Stimulated activated naive B cell treated with anti-CD40 and anti-IgM and Interleukin-4, amounts not matched to agents 10 μg/mL and 1 μg/mL and 100 μg/mL, for 72 hours (primary cell): ENCODE measurements at regions not wholly inside any gene's neighbourhood (a gene's known extent, or its start where the extent isn't known, plus 50 kb on each side); places are given as distances from the start of the nearest gene placed in this dataset.

ENCODE experiments used
- ATAC-seq, 2 donors: fragments of 150-1000 bp; cut with Tn5 transposase; replicated peaks; 2 replicates each; pipeline ENCODE4 v1.10.0; 2021; ENCODE audit warnings: moderate library complexity in 1 of 2
- DNase-seq: peaks from one replicate; pipeline ENCODE4 v3.0.0; 2021
- H3K27ac Mint-ChIP-seq: one replicate; pipeline ENCODE4 v1.8.0; 2022; ENCODE audit warnings: mild to moderate bottlenecking, mixed read lengths
- H3K27me3 Mint-ChIP-seq, 2 donors: one replicate each; pipeline ENCODE4 v1.8.0; 2022; ENCODE audit warnings: mixed read lengths in 2 of 2
- H3K36me3 Mint-ChIP-seq, 2 donors: one replicate each; pipeline ENCODE4 v1.8.0; 2022; ENCODE audit warnings: mixed read lengths in 2 of 2, mild to moderate bottlenecking in 1 of 2
- H3K4me1 Mint-ChIP-seq, 2 donors: one replicate each; pipeline ENCODE4 v1.8.0; 2022; ENCODE audit warnings: mixed read lengths in 2 of 2, mild to moderate bottlenecking in 1 of 2
- H3K4me3 Mint-ChIP-seq, 2 donors: one replicate each; pipeline ENCODE4 v1.8.0; 2022; ENCODE audit warnings: mild to moderate bottlenecking in 2 of 2, mixed read lengths in 2 of 2, moderate library complexity in 1 of 2
- H3K9me3 Mint-ChIP-seq, 2 donors: one replicate each; pipeline ENCODE4 v1.8.0; 2022; ENCODE audit warnings: mixed read lengths in 2 of 2, mild to moderate bottlenecking in 1 of 2

DNA sequence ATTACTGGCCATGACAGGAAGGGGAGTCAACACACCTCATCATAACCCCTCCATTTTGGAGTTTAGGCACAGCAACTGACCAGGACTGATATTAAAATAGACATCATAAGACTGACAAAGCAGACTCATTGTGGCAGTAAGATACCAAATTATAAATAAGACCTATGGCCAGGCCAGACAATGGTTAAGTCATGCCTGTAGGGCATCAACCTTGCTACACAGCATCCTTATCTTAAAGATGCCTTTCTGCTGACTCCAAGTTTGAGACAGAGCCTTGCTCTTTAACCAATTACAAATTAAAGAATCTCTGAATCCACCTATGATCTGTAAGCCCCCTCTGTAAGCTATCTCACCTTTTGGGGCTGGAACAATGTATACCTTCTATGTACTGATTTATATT, 65.5 kb downstream of the VCX2 start:
- DNase-seq (no peak), ATAC-seq (no peak)
- Mint-ChIP-seq H3K36me3 (no peaks in the 10 kb centered on the region), H3K9me3 (peaks cover 5% of the 10 kb centered on the region in 2 donors), H3K27me3 (no peaks in the 10 kb centered on the region), H3K27ac (no peak overlapping the region), H3K4me3 (no peak overlapping the region), H3K4me1 (no peaks in the 10 kb centered on the region)

DNA sequence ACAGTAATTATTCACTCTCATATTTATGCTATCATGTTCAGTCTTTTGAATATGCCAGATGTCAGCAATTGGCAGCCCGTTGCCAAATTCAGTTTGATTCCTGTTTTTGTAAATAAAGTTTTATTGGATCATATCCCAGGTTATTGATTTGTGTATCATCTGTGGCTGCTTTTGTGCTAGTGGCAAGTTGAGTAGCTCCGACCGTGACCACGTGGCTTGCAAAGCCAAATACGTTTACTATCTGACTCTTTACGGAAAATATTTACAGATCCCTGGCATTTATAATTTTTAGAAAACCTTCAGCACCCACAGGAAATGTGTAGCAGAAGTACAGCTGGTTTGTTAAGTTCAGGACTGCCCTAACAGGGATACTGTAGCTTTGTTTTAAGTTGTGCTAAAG, 67.4 kb downstream of the VCX2 start:
- no peak for ATAC-seq
- Mint-ChIP-seq H3K27ac (no peak overlapping the region), H3K27me3 (no peaks in the 10 kb centered on the region), H3K4me1 (no peaks in the 10 kb centered on the region), H3K9me3 (peaks cover 2 to 3% of the 10 kb centered on the region in 2 donors), H3K36me3 (no peaks in the 10 kb centered on the region), H3K4me3 (no peak overlapping the region)
- DNase-seq, result no peak

DNA sequence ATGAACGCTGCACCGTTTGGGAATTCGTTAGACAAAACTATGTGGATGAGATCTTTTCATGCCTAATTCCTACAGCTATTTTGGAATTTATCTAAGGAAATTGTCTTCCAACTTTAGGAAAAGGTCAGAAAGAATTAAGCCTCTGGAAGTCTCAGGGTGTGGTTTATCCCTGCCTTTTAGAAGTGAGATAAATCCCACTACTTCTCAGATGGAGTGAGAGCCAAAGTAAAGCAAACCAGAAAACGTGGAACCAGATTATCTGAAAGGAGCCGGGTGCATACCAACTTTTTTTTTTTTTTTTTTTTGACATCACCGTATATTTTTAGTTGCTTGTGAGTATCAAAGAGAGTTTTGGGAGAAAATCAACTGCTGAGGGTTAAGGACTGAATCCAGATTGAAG, 79.6 kb downstream of the VCX2 start:
- ATAC-seq (no peak), DNase-seq (no peak)
- Mint-ChIP-seq H3K36me3 (no peaks in the 10 kb centered on the region), H3K27me3 (no peaks in the 10 kb centered on the region), H3K4me1 (no peaks in the 10 kb centered on the region), H3K4me3 (no peak overlapping the region), H3K9me3 (no peaks in the 10 kb centered on the region), H3K27ac (no peak overlapping the region)

DNA sequence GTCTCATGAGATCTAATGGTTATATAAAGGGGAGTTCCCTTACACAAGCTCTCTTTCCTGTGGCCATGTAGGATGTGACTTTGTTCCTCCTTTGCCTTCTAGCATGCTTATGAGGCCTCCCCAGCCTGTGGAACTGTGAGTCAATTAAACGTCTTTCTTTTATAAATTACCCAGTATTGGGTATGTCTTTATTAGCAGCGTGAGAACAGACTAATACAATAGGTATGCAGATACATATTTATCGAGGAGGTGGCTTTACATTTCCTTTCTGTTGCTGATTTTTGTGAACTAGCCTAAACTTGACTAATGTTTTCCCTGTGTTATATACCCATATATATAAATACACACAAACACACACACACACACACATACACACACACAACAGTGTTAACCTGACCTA, 80.2 kb downstream of the VCX2 start:
- H3K9me3 Mint-ChIP-seq, result peaks cover 0 to 6% of the 10 kb centered on the region in 2 donors
- no peaks in the 10 kb centered on the region for H3K27me3 Mint-ChIP-seq
- H3K4me3 Mint-ChIP-seq, result no peak overlapping the region
- DNase-seq, result no peak
- no peaks in the 10 kb centered on the region for H3K36me3 Mint-ChIP-seq
- no peak for ATAC-seq
- no peaks in the 10 kb centered on the region for H3K4me1 Mint-ChIP-seq
- no peak overlapping the region for H3K27ac Mint-ChIP-seq

DNA sequence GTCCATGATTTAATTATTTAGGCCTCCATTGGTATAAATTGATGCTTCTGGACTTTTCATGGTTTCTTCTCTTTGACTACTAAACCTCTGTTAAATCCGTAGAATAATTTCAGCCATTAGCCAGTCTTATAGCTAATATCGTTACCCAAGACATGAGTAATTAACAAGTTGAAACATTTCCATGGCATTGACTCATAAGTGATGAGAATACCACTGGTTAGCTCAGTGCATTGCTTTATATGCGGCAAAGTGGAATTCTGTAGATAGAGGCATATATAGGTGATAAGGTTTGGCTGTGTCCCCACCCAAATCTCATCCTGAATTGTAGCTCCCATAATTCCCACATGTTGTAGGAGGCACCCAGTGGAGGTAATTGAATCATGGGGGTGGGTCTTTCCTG, 80.6 kb downstream of the VCX2 start:
- Mint-ChIP-seq H3K27me3 (no peaks in the 10 kb centered on the region), H3K9me3 (peaks cover 0 to 7% of the 10 kb centered on the region in 2 donors), H3K4me1 (no peaks in the 10 kb centered on the region), H3K36me3 (no peaks in the 10 kb centered on the region), H3K27ac (no peak overlapping the region), H3K4me3 (no peak overlapping the region)
- no peak for DNase-seq
- no peak for ATAC-seq

DNA sequence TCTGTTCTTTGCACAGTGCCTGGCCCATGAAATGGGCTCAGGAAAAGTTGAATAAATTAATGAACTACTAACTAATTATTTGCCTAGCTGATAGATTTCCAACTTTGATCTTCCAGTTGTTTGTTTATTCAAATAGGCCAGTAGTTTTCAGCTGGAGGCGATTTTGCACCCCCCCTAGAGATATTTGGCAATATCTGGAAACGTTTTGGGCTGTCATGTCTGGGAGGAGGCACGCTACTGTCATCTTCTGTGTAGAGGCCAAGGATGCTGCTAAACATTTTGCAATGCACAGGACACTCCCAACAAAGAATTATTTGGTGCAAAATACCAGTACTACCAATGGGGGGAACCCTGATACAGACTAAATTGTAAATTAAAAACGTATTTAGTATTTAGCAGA, 81.9 kb downstream of the VCX2 start:
- H3K36me3 Mint-ChIP-seq, result no peaks in the 10 kb centered on the region
- no peaks in the 10 kb centered on the region for H3K4me1 Mint-ChIP-seq
- H3K27me3 Mint-ChIP-seq, result no peaks in the 10 kb centered on the region
- peaks cover 0 to 7% of the 10 kb centered on the region in 2 donors for H3K9me3 Mint-ChIP-seq
- no peak overlapping the region for H3K4me3 Mint-ChIP-seq
- H3K27ac Mint-ChIP-seq, result no peak overlapping the region
- DNase-seq (no peak), ATAC-seq (no peak)

DNA sequence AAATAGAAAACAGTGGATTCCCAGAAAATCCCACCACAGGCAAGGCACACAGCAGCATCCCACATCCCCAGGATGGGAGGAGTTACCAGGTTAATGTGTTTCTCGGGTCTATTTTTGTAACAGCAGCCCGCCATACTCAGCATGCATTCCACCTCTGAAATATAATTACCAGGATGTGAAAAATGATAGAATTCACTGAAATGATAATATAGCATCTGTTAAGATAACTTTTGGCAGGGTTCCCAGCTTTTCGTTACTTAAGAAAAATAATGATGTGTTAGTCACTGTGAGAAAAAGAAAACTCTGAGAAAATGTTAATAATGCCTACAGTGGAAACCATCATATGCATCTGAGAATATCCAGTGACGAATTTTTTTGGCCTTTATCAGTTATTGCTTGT, 87.1 kb downstream of the VCX2 start:
- Mint-ChIP-seq H3K36me3 (no peaks in the 10 kb centered on the region), H3K27me3 (no peaks in the 10 kb centered on the region), H3K27ac (no peak overlapping the region), H3K4me1 (no peaks in the 10 kb centered on the region), H3K9me3 (peaks cover 2 to 15% of the 10 kb centered on the region in 2 donors), H3K4me3 (no peak overlapping the region)
- ATAC-seq, result no peak
- DNase-seq, result no peak

DNA sequence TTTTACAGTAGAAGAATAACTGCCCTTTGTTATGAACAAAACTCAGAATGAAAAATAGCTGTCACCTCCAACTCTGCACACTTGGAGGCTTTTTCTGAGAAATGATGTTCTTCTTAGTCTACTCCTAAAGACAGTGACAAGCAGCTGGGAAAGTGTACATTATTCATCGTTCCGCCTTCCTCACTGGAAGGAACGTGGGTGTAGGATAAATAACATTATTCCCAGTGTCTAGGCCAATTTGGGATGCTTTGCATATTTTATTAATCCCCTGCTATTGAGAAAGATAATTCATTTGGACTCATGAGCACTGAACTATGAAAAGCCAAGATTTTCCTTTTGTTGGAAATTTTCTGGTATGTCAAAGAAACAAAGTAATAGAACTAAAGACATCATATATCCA, 87.8 kb downstream of the VCX2 start:
- Mint-ChIP-seq H3K27ac (no peak overlapping the region), H3K27me3 (no peaks in the 10 kb centered on the region), H3K36me3 (no peaks in the 10 kb centered on the region), H3K4me3 (no peak overlapping the region), H3K9me3 (peaks cover 2 to 15% of the 10 kb centered on the region in 2 donors), H3K4me1 (no peaks in the 10 kb centered on the region)
- DNase-seq, result no peak
- ATAC-seq, result no peak

DNA sequence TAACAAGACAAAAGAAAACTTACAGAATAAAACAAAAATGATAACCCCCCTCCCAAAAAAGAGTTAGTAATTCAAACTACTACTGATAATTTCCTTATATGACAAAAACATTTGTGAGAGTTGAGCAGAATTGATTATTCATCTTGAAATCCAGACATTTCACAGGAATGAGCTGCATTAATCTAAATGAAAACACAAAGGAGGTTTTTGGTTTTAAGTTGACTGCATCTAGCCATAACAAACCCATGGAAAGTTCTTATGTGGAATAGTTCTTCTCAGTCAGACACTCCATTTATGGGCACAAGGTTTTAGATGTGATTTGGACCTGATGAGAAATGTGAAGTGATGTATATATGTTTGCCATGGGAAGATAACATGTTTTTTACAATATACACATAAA, 95.4 kb downstream of the VCX2 start:
- no peak overlapping the region for H3K27ac Mint-ChIP-seq
- no peaks in the 10 kb centered on the region for H3K27me3 Mint-ChIP-seq
- no peak overlapping the region for H3K4me3 Mint-ChIP-seq
- peaks cover 2 to 9% of the 10 kb centered on the region in 2 donors for H3K9me3 Mint-ChIP-seq
- ATAC-seq (no peak), DNase-seq (no peak)
- H3K36me3 Mint-ChIP-seq, result no peaks in the 10 kb centered on the region
- no peaks in the 10 kb centered on the region for H3K4me1 Mint-ChIP-seq

DNA sequence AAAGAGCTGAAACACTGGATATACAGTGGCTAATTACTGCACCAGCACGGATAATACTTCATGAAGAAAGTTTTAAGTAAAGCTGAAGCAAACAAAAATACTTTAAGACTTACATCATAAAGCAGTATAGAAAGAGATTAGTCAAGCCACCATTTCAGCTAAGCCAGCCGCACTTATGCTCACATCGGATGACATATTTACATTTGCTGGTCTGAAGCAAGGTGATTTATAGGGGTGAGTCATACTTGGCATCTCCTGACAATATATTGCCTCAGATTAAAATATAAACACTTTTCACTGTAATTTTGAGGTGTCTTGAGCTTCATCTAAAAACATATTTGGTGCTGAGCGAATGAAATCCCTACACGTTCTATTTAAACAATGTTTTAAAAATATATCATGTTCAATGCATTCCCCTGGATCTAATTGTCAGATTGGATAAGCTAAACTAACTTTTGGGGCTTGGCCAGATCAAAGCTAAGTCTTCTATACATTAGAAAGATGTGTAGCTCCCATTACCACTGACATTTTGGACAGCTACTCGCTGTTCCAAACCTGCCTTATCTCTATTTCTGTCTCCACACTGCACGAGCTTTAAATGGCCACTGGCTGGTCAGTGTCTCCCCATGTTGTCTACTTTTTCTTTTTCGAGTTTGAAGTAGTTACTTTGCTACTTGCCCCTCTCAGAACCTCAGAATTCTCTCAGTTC, 103.2 kb downstream of the VCX2 start:
- Mint-ChIP-seq H3K27ac (no peak overlapping the region), H3K27me3 (no peaks in the 10 kb centered on the region), H3K4me1 (no peaks in the 10 kb centered on the region), H3K36me3 (no peaks in the 10 kb centered on the region), H3K4me3 (no peak overlapping the region), H3K9me3 (no peaks in the 10 kb centered on the region)
- ATAC-seq (no peak), DNase-seq (no peak)

DNA sequence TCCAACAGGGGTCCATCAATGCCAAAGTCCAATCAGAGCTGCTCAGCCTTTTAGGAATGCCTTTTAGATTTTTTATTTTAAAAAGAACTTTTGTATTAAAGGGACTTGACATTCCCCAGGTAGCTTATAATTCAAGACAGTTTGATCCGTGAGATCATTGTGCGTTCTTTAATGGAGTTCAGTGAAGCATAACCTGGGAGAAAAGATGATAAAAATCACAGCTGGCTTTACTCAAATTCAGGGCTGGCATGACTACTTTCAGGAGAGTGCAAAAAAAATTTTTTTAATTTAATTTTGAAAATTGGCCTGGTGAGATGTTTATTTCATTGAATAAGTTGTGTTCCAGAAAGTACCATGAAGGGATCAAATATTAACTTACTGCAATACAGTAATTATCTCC, 118.2 kb downstream of the VCX2 start:
- no peaks in the 10 kb centered on the region for H3K36me3 Mint-ChIP-seq
- peaks cover 5 to 10% of the 10 kb centered on the region in 2 donors for H3K4me1 Mint-ChIP-seq
- ATAC-seq (no peak), DNase-seq (no peak)
- no peaks in the 10 kb centered on the region for H3K27me3 Mint-ChIP-seq
- no peak overlapping the region for H3K27ac Mint-ChIP-seq
- H3K9me3 Mint-ChIP-seq, result no peaks in the 10 kb centered on the region
- H3K4me3 Mint-ChIP-seq, result no peak overlapping the region

DNA sequence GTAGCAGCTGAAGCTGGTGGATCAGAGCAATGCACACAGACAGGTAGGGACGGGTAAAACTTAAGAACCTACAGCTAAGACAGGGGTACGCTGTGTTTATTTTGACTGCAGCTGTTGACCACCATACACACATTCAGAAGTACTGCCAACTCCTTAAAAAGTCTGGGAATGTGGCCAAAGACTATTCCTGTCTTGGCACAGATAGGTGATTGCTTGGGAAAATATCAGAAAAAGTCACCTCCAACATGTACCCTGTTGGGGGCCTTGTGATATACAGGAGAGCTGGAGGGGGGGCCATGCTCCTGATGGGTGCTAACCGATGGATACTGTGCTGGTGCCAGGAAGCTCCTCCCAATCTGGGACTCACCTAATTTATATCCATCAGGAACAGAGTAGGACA, 121.2 kb downstream of the VCX2 start:
- H3K9me3 Mint-ChIP-seq, result peaks cover 3 to 6% of the 10 kb centered on the region in 2 donors
- peaks cover 0 to 3% of the 10 kb centered on the region in 2 donors for H3K27me3 Mint-ChIP-seq
- H3K27ac Mint-ChIP-seq, result no peak overlapping the region
- no peak overlapping the region for H3K4me3 Mint-ChIP-seq
- H3K4me1 Mint-ChIP-seq, result peaks cover 5 to 10% of the 10 kb centered on the region in 2 donors
- DNase-seq (no peak), ATAC-seq (no peak)
- H3K36me3 Mint-ChIP-seq, result peaks cover 0 to 2% of the 10 kb centered on the region in 2 donors

DNA sequence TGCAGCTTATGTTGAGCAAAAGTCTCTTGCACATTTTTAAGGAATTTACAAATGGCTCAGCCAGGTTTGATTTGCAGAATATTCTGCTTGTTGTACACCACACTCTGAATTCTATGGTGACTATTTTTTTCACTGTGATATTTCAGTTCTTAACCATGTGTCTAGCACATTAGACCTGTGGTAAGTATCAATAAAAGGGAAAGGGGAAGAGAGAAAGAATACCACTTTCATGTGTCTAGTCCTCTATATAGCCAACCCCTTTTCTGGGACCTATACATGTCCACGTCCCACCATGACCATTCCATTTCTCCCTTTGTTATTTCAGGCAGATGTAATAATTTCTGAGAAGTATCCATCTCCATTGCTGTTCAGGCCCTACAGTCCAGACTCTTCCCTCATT, 121.3 kb upstream of the PNPLA4 start:
- H3K27me3 Mint-ChIP-seq, result peaks cover 0 to 4% of the 10 kb centered on the region in 2 donors
- H3K9me3 Mint-ChIP-seq, result peaks cover 6 to 8% of the 10 kb centered on the region in 2 donors
- ATAC-seq (no peak), DNase-seq (no peak)
- no peak overlapping the region for H3K27ac Mint-ChIP-seq
- H3K4me1 Mint-ChIP-seq, result peaks cover 5 to 10% of the 10 kb centered on the region in 2 donors
- H3K4me3 Mint-ChIP-seq, result no peak overlapping the region
- H3K36me3 Mint-ChIP-seq, result peaks cover 0 to 8% of the 10 kb centered on the region in 2 donors

DNA sequence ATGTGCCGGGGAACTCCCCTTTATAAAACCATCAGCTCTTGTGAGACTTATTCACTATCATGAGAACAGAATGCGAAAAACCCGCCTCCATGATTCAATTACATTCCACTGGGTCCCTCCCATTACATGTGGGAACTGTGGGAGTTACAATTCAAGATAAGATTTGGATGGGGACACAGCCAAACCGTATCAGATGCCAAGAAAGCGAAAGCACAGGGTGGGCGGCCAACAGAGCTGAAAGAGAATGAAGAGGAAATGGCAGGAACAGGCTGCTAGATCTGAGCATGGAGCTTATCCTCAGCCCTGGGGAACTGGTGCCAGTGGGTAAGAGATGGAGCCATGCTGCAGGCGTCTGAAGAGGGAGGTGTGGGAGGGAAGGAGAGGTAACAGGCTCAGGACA, 117.7 kb upstream of the PNPLA4 start:
- H3K27me3 Mint-ChIP-seq, result peaks cover 0 to 4% of the 10 kb centered on the region in 2 donors
- no peak for ATAC-seq
- peaks cover 0 to 8% of the 10 kb centered on the region in 2 donors for H3K36me3 Mint-ChIP-seq
- H3K27ac Mint-ChIP-seq, result no peak overlapping the region
- H3K4me1 Mint-ChIP-seq, result peaks cover 5 to 10% of the 10 kb centered on the region in 2 donors
- no peak overlapping the region for H3K4me3 Mint-ChIP-seq
- no peak for DNase-seq
- peaks cover 6 to 8% of the 10 kb centered on the region in 2 donors for H3K9me3 Mint-ChIP-seq

DNA sequence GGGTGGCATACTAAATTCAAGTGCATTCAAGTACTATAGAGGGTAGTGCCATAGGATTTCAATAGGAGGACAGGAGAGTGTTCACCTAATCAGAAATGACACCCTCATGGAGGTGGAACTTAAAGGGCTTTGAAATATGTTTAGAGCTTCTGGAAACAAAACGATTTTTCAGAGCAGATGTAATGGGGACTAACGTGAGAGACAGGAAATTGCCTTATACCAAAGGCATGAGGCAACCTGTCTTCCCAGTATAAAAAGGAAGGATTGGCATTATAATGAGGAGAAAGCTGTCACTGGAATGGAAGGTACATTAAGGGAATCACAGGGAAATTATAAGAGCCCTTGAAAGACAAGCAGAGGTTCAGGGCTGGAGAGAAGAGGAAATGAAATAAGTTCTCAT, 116.3 kb upstream of the PNPLA4 start:
- DNase-seq, result no peak
- Mint-ChIP-seq H3K9me3 (peaks cover 6 to 8% of the 10 kb centered on the region in 2 donors), H3K4me1 (peaks cover 2 to 8% of the 10 kb centered on the region in 2 donors), H3K4me3 (no peak overlapping the region), H3K27ac (no peak overlapping the region), H3K36me3 (peaks cover 0 to 8% of the 10 kb centered on the region in 2 donors), H3K27me3 (peaks cover 0 to 4% of the 10 kb centered on the region in 2 donors)
- ATAC-seq, result no peak
